Skeletal muscle tissue (tissue), 3 donors: ENCODE measurements at regions not wholly inside any gene's neighbourhood (a gene's known extent, or its start where the extent isn't known, plus 50 kb on each side); places are given as distances from the start of the nearest gene placed in this dataset.
A peak's percentile ranks its signal among the peaks of the same experiment; 100 is the strongest.

Experiments
- H3K27ac ChIP-seq: one replicate; pipeline ENCODE4 v1.7.0; 2013; ENCODE audit warnings: mild to moderate bottlenecking, low read depth, low read length, inconsistent platforms
- H3K27me3 ChIP-seq, 3 donors: one replicate each; pipeline ENCODE4 v1.7.0; 2013; ENCODE audit warnings: low read length in 3 of 3; ENCODE audit not compliant: control insufficient read depth in 3 of 3, insufficient read depth in 3 of 3
- H3K36me3 ChIP-seq, 3 donors: one replicate each; pipeline ENCODE4 v1.7.0; 2013; ENCODE audit warnings: low read length in 3 of 3; ENCODE audit not compliant: control insufficient read depth in 3 of 3, insufficient read depth in 3 of 3
- H3K4me1 ChIP-seq, 3 donors: one replicate each; pipeline ENCODE4 v1.7.0; 2013; ENCODE audit warnings: low read length in 3 of 3, mild to moderate bottlenecking in 3 of 3; ENCODE audit not compliant: control insufficient read depth in 3 of 3, insufficient read depth in 3 of 3
- H3K4me3 ChIP-seq, 3 donors: one replicate each; pipeline ENCODE4 v1.7.0; 2013; ENCODE audit warnings: low read length in 3 of 3
- H3K9ac ChIP-seq, 3 donors: one replicate each; pipeline ENCODE4 v1.7.0; 2013; ENCODE audit warnings: low read length in 3 of 3, mild to moderate bottlenecking in 3 of 3, moderate library complexity in 2 of 3, low read depth in 1 of 3
- H3K9me3 ChIP-seq, 3 donors: one replicate each; pipeline ENCODE4 v1.7.0; 2013; ENCODE audit warnings: low read length in 3 of 3; ENCODE audit not compliant: control insufficient read depth in 3 of 3
- donor health status: Osteomylitis.

DNA sequence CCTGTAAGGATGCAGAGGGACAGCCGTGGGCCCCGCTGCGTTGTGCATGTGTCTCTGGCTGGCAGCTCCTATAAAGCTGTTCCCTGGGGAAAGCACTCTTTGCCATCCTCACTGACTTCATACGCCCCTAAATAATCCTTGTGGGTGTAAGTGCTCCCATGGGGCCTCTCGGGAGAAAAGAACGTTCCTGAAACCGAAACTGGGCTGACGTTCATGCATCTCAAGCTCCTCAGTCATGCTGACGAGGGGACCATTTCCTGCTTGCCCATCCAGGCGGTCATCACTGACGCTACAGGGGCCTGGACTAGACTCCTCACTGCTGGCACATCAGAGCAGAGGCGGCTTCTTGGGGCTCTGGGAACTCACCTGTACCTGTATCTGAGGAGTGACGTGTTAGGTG is 73.1 kb upstream of the USP24 start:
- Histone ChIP-seq H3K9ac (no peak overlapping the region), H3K4me1 (no peaks in the 10 kb centered on the region), H3K27ac (no peak overlapping the region), H3K4me3 (peak overlapping the region in 1 of 3 donors; percentile 16), H3K9me3 (no peaks in the 10 kb centered on the region), H3K36me3 (no peaks in the 10 kb centered on the region), H3K27me3 (no peaks in the 10 kb centered on the region)

GRCh38 chr1:55287723-55288122 is 72.6 kb upstream of the USP24 start:
- Histone ChIP-seq H3K36me3 (no peaks in the 10 kb centered on the region), H3K4me3 (peak overlapping the region in 1 of 3 donors; percentile 16), H3K9ac (no peak overlapping the region), H3K27me3 (no peaks in the 10 kb centered on the region), H3K27ac (no peak overlapping the region), H3K9me3 (no peaks in the 10 kb centered on the region), H3K4me1 (no peaks in the 10 kb centered on the region)

- Histone ChIP-seq H3K9ac (no peak overlapping the region), H3K27ac (no peak overlapping the region), H3K27me3 (no peaks in the 10 kb centered on the region), H3K4me1 (no peaks in the 10 kb centered on the region), H3K9me3 (no peaks in the 10 kb centered on the region), H3K36me3 (no peaks in the 10 kb centered on the region), H3K4me3 (no peak overlapping the region)
These were observed 71.9 kb upstream of the USP24 start for GRCh38 chr1:55286856-55287602.

DNA sequence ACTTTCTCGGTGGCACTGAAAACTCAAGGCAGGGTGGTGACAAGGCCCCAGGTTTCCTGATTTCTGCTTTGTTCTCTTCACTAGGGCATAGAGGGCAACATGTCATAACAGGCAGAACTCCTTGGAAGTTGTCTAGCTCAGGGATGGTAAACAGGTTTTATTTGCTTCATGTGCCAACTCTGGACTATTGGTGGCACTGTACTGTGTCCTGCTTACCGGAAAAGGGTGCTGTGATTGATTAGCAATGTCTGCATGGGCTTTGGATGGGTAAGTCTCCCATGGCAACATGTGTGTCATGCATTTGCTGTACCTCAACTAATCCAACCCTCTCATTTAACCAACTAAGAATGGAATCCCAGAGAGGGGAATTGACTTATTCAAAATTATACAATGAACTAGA is 70.7 kb upstream of the USP24 start:
- Histone ChIP-seq H3K4me1 (no peaks in the 10 kb centered on the region), H3K36me3 (no peaks in the 10 kb centered on the region), H3K4me3 (no peak overlapping the region), H3K27me3 (no peaks in the 10 kb centered on the region), H3K27ac (no peak overlapping the region), H3K9me3 (no peaks in the 10 kb centered on the region), H3K9ac (no peak overlapping the region)

DNA sequence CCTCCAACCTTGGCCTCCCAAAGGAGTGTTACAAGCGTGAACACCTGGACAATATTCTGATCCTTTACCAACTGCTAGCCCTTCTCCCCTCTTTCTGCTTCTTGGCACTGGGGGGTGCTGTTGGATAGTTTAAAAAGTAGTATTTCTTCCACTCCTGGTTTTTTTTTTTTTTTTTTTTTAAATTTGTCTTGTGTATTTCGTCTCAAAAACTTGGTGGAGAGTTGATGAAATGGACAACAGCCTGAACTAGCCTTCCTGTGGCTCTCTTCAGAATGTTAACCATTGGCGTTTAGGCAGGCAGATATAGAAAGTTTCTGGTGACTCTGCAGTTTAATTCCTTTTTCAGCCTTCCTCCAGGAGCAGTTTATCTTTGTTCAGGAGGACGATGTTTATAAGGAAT is 69.7 kb upstream of the USP24 start:
- no peaks in the 10 kb centered on the region for H3K27me3 ChIP-seq
- H3K36me3 ChIP-seq = no peaks in the 10 kb centered on the region
- no peak overlapping the region for H3K27ac ChIP-seq
- H3K9ac ChIP-seq = no peak overlapping the region
- H3K9me3 ChIP-seq = no peaks in the 10 kb centered on the region
- H3K4me3 ChIP-seq = no peak overlapping the region
- H3K4me1 ChIP-seq = no peaks in the 10 kb centered on the region

DNA sequence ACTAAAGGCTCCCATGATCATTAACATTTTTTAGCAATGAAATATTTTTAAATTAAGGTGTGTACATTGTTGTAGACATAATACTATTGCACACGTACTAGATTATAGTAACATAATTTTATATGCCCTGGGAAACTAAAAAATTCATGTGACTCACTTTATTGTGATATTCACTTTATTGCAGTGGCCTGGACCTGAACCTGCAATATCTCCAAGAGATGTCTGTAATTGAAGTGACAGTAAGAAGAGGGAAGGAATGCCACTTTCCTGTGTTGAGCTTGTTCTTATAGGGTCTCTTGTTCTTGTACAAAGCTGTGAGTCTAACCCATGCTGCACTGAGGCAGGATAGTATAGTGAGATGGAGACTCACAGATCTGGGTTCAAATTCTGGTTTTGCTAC is 66.9 kb upstream of the USP24 start:
- H3K4me1 ChIP-seq = peaks cover 6 to 7% (median 6%) of the 10 kb centered on the region in 3 donors
- no peak overlapping the region for H3K9ac ChIP-seq
- H3K9me3 ChIP-seq = no peaks in the 10 kb centered on the region
- H3K27me3 ChIP-seq = no peaks in the 10 kb centered on the region
- H3K27ac ChIP-seq = no peak overlapping the region
- no peak overlapping the region for H3K4me3 ChIP-seq
- H3K36me3 ChIP-seq = no peaks in the 10 kb centered on the region

DNA sequence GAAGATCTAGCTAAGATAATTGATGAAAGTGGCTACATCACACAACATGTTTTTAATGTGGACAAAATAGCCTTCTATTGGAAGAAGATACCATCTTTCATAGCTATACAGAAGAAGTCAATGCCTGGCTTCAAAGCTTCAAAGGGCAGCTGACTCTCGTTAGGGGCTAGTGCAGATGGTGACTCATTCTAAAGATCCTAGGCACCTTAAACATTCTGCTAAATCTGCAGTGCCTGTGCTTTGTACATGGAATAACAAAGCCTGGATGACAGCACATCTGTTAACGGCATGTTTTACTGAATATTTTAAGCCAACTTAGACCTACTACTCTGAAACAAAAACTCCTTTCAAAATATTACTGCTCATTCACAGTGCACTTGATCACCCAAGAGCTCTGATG is 65.6 kb upstream of the USP24 start:
- H3K36me3 ChIP-seq = no peaks in the 10 kb centered on the region
- H3K9ac ChIP-seq = no peak overlapping the region
- H3K9me3 ChIP-seq = no peaks in the 10 kb centered on the region
- no peak overlapping the region for H3K27ac ChIP-seq
- no peaks in the 10 kb centered on the region for H3K27me3 ChIP-seq
- H3K4me3 ChIP-seq = no peak overlapping the region
- peaks cover 16 to 17% (median 16%) of the 10 kb centered on the region in 3 donors for H3K4me1 ChIP-seq

- Histone ChIP-seq H3K27me3 (no peaks in the 10 kb centered on the region), H3K36me3 (no peaks in the 10 kb centered on the region), H3K9ac (no peak overlapping the region), H3K4me3 (no peak overlapping the region), H3K9me3 (no peaks in the 10 kb centered on the region), H3K4me1 (peaks cover 26 to 27% (median 26%) of the 10 kb centered on the region in 3 donors), H3K27ac (no peak overlapping the region)
These were observed 64.5 kb upstream of the USP24 start for GRCh38 chr1:55279627-55280026.

GRCh38 chr1:55278378-55278777 is 63.2 kb upstream of the USP24 start:
- no peaks in the 10 kb centered on the region for H3K27me3 ChIP-seq
- H3K36me3 ChIP-seq = no peaks in the 10 kb centered on the region
- H3K4me1 ChIP-seq = peaks cover 26 to 28% (median 27%) of the 10 kb centered on the region in 3 donors
- no peaks in the 10 kb centered on the region for H3K9me3 ChIP-seq
- H3K9ac ChIP-seq = no peak overlapping the region
- no peak overlapping the region for H3K4me3 ChIP-seq
- no peak overlapping the region for H3K27ac ChIP-seq

- Histone ChIP-seq H3K27me3 (no peaks in the 10 kb centered on the region), H3K9ac (peak overlapping the region in 1 of 3 donors; percentile 19), H3K9me3 (no peaks in the 10 kb centered on the region), H3K4me3 (peak overlapping the region in 1 of 3 donors; percentile 51), H3K4me1 (peaks cover 26 to 28% (median 27%) of the 10 kb centered on the region in 3 donors), H3K36me3 (no peaks in the 10 kb centered on the region), H3K27ac (peak overlapping the region; percentile 38)
These were observed 62.4 kb upstream of the USP24 start for GRCh38 chr1:55277377-55278130.
